ENCODE measurements at regions not wholly inside any gene's neighbourhood (a gene's known extent, or its start where the extent isn't known, plus 50 kb on each side); places are given as distances from the start of the nearest gene placed in this dataset.

DNA sequence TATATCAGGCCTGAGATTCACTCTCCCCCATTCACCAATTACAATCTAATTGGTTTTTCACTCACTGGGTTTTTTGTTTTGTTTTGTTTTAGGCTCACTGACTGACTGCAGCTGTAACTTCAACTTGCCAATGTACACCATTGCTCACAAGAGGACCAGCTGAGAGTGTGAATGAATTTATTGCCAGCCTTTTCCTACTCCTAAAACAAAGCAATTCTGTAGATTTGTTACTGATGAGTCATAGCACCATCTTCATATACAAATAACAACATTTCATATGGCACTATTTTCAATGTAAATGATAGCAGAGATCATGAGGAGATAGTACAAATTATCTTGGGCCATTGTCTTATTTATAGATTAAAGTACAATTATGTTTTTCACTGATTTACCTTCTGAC is 76.0 kb upstream of the DPYD start:
- DNase-seq (ENCODE audit: low read depth) = peak; percentile 5

GRCh38 chr1:97989094-97989680 is 68.4 kb upstream of the DPYD start:
- peak; percentile 15 for DNase-seq (ENCODE audit: low read depth)

- no peak for DNase-seq (ENCODE audit: low read depth)
Measured at GRCh38 chr1:97986041-97987005, 65.5 kb upstream of the DPYD start.

DNA sequence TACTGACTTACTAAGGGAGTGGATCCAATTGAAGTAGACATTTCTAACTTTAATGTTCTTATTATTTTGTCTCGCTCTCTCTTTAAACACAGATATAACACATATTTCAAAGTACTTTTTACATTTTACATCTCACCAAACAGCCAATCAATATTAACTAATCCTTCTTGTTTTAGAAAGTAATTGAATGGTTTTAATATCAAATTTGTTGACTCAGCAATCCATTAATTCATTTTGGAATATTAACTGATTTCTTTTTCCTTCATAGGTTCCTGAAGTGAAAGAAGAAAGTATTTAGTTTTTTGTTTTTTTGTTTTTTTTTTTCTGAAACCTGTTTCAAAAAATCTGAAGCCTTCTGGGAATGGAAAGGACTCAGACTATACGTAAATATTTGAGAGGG is 62.3 kb upstream of the DPYD start:
- no peak for DNase-seq (ENCODE audit: low read depth)

DNA sequence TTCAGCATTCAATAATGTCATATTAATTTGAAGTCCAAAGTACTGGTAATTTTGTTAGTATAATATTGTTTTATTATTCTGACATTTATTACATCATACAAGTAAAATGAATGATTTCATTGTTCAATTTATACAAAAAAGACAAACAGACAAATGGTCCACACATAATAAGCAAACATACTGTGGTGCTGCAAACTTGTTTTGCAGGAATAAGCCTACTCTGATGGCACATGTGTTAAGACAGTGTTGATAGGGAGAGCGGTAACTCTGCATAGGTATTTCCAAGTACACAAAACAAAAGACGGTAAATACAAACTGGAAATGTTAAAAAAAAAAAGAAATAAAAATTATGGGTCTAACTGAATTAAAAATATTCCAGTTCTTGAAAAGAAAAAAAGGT is 59.7 kb upstream of the DPYD start:
- no peak for DNase-seq (ENCODE audit: low read depth)

DNA sequence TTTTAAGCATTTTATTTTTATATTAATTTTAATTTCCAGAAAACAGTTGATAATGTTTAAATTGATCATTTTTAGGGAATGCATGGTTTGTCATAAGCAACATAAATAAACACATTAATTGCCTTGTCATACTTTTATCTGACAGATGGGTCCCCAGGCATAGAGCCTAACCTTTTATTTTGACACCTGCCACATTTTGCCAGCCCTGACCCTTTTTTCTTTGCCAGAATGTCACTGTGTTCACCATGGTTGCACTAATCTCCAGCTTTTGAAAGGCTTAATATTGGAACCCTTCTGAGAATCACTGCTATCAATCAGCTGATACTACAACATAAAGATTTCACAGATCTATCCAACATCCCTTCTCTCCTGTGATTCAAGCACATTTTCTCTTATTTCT is 56.0 kb upstream of the DPYD start:
- no peak for DNase-seq (ENCODE audit: low read depth)
